ENCODE measurements at regions not wholly inside any gene's neighbourhood (a gene's known extent, or its start where the extent isn't known, plus 50 kb on each side); places are given as distances from the start of the nearest gene placed in this dataset.

DNA sequence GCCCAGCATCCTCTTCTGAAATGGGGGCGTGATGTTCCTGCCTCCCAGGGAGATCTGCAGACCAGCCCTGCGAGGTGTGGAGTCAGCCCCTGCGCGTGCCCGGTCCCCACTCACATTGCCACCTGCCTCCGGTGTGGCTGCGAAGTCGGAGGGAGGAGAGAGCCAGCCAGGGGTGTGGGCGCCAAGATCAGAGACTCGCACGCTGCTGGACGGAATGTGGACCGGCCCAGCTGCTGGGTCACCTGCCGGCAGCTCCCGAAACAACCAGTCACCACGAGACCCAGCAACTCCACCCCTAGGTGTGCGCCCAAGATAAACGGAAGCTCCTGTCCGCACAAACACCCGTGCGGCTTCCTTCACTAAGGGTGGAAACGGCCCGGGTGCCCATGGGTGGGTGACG, 51.1 kb upstream of the EGFL7 start:
- H3K4me3 ChIP-seq (ENCODE audit: low read depth, low read length) = no peak overlapping the region
- no peak for DNase-seq (ENCODE audit: low read depth)
- TF ChIP-seq, protein P1, sequence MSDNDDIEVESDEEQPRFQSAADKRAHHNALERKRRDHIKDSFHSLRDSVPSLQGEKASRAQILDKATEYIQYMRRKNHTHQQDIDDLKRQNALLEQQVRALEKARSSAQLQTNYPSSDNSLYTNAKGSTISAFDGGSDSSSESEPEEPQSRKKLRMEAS (IDR thresholded peaks at IDR 0.05; ENCODE audit: low read depth, low read length) = no peak
- no peak for TF ChIP-seq MYC (IDR thresholded peaks at IDR 0.05; ENCODE audit: low read depth, low read length)
- TF ChIP-seq CTCF (IDR thresholded peaks at IDR 0.05; ENCODE audit: low read depth, low read length) = no peak
- TF ChIP-seq POLR2A (IDR thresholded peaks at IDR 0.05; ENCODE audit: extremely low read depth, insufficient read length) = no peak

GRCh38 chr9:136611119-136611518, 51.6 kb upstream of the EGFL7 start:
- no peak overlapping the region for H3K4me3 ChIP-seq (ENCODE audit: low read depth, low read length)
- DNase-seq (ENCODE audit: low read depth) = no peak
- TF ChIP-seq, protein P1 (IDR thresholded peaks at IDR 0.05; ENCODE audit: low read depth, low read length) = no peak
- no peak for TF ChIP-seq POLR2A (IDR thresholded peaks at IDR 0.05; ENCODE audit: extremely low read depth, insufficient read length)
- no peak for TF ChIP-seq CTCF (IDR thresholded peaks at IDR 0.05; ENCODE audit: low read depth, low read length)
- TF ChIP-seq MYC (IDR thresholded peaks at IDR 0.05; ENCODE audit: low read depth, low read length) = no peak

GRCh38 chr9:136610426-136610825, 52.3 kb upstream of the EGFL7 start:
- H3K4me3 ChIP-seq (ENCODE audit: low read depth, low read length) = no peak overlapping the region
- TF ChIP-seq CTCF (IDR thresholded peaks at IDR 0.05; ENCODE audit: low read depth, low read length) (no peak), MYC (IDR thresholded peaks at IDR 0.05; ENCODE audit: low read depth, low read length) (no peak), POLR2A (IDR thresholded peaks at IDR 0.05; ENCODE audit: extremely low read depth, insufficient read length) (no peak)
- TF ChIP-seq, protein P1 (IDR thresholded peaks at IDR 0.05; ENCODE audit: low read depth, low read length) = no peak
- no peak for DNase-seq (ENCODE audit: low read depth)

DNA sequence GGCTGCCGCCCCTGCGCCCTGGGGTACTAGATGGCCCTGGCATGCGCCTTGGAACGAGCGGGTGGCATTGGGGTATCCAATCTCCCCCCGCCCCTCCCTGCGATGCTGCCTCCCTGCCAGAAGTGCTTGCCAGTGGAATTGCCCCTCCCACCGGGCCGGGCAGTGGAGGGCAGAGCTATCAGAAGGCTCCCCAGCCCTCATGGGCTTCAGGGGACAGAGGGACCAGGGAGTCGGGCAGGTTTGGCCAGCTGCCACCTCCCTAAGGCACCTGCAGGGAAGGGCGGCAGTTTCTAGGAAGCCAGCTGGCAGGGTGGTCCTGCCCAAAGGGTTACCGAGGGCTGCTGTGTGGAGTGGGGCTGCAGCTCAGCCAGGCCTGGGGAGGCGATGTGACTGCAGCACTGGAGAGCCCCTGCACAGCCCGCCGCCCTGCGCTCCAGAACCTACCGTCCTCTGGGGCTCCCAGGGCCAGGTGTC, 52.8 kb upstream of the EGFL7 start:
- TF ChIP-seq, protein P1 (IDR thresholded peaks at IDR 0.05; ENCODE audit: low read depth, low read length) = no peak
- TF ChIP-seq POLR2A (IDR thresholded peaks at IDR 0.05; ENCODE audit: extremely low read depth, insufficient read length) (no peak), MYC (IDR thresholded peaks at IDR 0.05; ENCODE audit: low read depth, low read length) (no peak), CTCF (IDR thresholded peaks at IDR 0.05; ENCODE audit: low read depth, low read length) (no peak)
- H3K4me3 ChIP-seq (ENCODE audit: low read depth, low read length) = no peak overlapping the region
- no peak for DNase-seq (ENCODE audit: low read depth)

DNA sequence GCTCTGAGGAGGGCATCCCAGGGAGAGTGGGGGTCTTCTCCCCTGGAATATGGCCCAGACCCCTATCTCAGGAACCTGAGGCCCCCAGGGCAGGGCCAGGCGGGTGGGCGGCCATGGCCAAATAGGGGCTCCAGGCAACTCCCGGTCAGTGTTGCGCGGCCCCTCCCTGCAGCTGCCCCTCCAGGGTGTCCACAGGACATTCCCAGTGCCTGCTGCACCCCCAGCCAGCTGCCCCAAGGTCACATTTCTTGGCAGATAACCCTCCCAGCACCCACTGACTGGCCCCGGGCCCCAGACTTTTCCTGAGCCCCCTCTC, 53.6 kb upstream of the EGFL7 start:
- H3K4me3 ChIP-seq (ENCODE audit: low read depth, low read length) = no peak overlapping the region
- TF ChIP-seq MYC (IDR thresholded peaks at IDR 0.05; ENCODE audit: low read depth, low read length) (no peak), CTCF (IDR thresholded peaks at IDR 0.05; ENCODE audit: low read depth, low read length) (no peak), POLR2A (IDR thresholded peaks at IDR 0.05; ENCODE audit: extremely low read depth, insufficient read length) (no peak)
- TF ChIP-seq, protein P1 (IDR thresholded peaks at IDR 0.05; ENCODE audit: low read depth, low read length) = no peak
- no peak for DNase-seq (ENCODE audit: low read depth)
